ENCODE measurements at regions not wholly inside any gene's neighbourhood (a gene's known extent, or its start where the extent isn't known, plus 50 kb on each side); places are given as distances from the start of the nearest gene placed in this dataset.
A peak's percentile ranks its signal among the peaks of the same experiment; 100 is the strongest.
"Not testable (repeated sequence)": the region's sequence is repeated elsewhere in the genome, so short reads cannot be mapped to it uniquely, and the experiment has no call there.

DNA sequence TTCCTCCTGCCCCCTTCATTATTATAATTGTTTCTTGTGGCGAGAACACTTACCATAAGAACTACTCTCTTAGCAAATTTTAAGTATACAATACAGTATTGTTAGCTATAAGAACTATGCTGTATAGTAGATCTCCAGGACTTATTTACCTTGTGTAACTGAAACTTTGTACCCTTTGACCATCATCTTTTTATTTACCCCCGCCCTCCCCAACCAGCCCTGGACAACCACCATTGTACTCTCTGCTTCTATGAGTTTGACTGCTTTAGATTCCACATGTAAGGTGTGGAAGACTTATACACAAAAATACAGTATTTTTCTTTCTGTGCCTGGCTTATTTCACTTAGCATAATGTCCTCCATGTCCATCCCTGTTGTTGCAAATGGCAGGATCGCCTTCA lies 161.1 kb downstream of the PHF8 start:
- intact Hi-C loops (cut with DNase I), result no loop called here
- no peak for DNase-seq
- ATAC-seq, result no peak

DNA sequence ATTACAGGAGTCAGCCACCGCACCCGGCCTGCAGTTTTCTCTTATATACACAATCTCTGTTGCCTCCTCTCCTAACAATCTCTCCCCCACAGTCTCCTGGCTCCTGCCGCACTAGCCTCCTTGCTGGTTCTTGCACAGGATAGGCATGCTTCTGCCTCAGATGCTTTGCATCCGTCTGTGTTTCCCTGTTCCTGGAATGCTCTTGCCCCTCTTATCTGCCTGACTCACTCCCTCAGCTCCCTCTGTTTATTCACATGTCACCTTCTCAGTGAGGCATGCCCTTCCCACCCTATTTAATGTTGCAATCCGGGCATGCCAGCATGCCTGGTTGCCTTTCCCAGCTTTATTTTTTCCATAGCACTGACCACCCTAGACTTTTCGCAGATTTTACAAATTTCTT lies 161.9 kb downstream of the PHF8 start:
- DNase-seq, result no peak
- ATAC-seq, result peak in 1 of 2 donors; percentile 92
- intact Hi-C loops (cut with DNase I), result no loop called here

DNA sequence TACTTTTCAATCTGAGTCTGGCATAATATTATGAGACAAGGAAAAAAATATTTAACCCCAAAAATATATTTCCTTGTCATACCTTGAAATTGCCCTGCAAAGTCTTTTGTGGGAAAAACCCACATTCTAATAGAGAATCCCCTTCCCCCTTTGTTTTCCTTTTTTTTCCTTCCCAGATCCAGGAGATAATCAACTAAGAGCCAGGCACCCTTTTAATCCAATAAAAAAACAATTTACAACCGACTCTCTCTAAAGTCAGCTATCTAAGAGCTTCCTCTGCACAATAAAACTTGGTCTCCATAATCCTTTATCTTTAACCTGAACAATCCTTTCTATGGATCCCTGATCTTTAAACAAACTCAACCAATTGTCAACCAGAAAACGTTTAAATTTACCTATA lies 163.5 kb downstream of the PHF8 start:
- intact Hi-C loops (cut with DNase I); DNase-seq; ATAC-seq: not testable (repeated sequence)

DNA sequence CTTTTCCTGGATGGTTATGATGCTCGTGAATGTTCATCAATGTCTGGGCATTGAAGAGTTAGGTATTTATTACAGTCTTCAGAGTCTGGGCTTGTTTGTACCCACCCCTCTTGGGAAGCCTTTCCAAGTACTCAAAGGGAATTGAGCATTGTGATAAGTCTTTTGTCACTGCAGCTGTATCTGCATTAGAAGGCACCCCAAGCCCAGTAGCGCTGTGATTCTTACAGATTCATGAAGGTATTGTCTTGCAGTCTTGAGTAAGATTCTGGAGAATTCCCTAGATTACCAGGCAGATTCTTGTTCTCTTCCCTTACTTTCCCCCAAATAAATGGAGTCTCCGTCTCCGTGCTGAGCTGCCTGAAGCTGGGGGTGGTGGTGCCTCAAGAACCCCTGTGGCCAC lies 173.4 kb upstream of the HUWE1 start:
- ATAC-seq (no peak), DNase-seq (no peak)
- intact Hi-C loops (cut with DNase I), result no loop called here

DNA sequence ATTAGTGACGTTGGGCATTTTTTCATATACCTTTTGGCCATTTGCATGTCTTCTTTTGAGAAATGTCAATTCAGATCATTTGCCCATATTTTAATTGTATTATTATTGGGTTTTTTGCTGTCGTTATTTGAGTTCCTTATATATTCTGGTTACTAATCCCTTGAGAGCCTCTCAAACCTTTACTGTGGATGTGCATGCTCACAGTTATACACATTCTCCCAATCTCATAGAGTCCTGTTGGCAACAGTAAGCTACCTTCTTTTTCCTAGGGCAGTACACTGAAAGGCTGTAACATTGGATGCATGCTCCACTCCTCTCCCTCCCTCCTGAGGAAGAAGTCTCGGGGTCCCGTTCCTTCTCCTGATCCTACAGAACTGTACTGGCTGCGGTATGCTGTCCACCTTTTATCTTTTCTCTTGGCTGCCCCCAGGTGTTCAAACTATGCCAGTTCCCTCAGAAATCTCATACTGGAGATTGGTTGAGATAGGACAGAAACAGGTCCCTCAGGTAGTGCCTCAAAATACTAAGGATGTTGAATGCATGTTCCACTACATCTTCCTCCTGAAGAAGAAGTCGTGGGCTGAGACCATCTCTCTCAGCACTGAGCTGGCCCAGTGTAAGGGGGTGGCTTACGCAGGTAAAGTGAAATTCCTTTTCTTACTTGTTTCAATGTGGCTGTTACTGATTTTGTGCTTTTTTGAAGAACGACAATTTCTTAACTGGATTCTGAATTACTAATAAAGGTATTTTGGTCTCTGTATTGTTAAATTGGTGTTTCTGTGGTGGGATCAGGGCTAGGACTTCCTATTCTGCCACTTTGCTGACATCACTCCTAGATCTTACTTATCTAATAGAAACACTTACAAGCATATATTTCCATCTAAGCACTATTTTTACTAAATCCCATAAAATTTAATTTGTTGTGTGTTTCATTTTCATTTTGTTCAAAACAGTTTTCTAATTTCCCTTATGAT lies 145.4 kb upstream of the HUWE1 start:
- peak in 1 of 2 donors; percentile 32 for ATAC-seq
- intact Hi-C loops (cut with DNase I), result no loop called here

DNA sequence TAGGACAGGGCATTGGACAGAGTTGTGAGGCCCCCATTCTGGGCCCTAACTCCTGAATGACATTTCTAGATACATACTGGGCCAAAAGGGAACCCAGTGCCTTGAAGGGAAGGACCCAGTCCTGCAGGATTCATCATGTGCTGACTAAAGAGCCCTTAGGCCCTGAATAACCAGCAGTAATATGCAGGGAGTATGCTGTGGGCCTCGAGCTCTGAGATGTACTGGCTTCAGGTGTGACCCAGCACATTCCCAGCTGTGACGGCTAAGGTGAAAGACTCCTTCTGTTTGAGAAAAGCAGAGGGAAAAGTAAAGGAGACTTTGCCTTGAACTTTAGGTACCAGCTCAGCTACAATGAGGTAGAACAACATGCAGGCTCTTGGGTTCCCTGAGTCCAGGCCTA lies 138.2 kb upstream of the HUWE1 start:
- intact Hi-C loops (cut with DNase I), result no loop called here
- DNase-seq, result no peak
- ATAC-seq, result no peak

More for the DNA sequence above, 145.4 kb upstream of the HUWE1 start:
- DNase-seq, result no peak

DNA sequence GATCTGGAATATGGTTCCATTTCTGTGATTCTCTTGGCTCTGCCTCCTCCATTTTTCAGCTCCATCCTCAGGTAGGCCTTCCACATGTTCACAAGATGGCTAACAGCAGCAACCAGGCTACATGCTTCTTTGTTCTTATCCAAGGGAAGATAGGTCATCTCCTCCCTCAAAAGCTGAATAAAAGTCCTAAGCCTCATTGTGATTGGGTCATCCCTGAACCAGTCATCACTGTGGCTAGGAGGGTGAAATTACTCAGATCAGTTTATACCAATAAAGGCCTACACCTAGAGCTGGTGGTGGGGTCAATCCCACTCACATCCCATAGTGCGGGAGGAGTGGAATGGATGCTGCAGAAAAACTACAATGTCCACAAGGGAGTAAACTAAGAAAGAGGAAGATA lies 131.6 kb upstream of the HUWE1 start:
- DNase-seq; ATAC-seq; intact Hi-C loops (cut with DNase I): not testable (repeated sequence)

DNA sequence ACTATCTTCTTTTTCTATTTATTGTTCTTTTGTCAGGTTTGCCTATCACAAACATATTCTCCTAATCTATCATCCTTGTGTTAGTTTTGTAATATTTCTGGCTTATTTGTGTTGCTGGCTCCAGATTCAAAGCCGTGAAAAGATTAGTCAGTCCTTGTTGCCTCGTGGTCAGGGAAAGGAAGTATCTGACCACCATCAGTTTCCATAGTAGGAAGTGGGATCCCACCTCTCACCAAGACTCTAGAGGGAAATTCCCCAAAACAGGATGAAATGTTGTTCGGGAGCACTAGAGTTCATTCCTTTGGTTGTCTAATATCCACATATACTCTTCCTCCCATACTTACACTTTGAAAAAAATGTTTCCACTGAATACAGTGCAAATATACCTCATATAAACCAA lies 131.0 kb upstream of the HUWE1 start:
- no peak for ATAC-seq
- intact Hi-C loops (cut with DNase I), result no loop called here
- DNase-seq, result no peak

DNA sequence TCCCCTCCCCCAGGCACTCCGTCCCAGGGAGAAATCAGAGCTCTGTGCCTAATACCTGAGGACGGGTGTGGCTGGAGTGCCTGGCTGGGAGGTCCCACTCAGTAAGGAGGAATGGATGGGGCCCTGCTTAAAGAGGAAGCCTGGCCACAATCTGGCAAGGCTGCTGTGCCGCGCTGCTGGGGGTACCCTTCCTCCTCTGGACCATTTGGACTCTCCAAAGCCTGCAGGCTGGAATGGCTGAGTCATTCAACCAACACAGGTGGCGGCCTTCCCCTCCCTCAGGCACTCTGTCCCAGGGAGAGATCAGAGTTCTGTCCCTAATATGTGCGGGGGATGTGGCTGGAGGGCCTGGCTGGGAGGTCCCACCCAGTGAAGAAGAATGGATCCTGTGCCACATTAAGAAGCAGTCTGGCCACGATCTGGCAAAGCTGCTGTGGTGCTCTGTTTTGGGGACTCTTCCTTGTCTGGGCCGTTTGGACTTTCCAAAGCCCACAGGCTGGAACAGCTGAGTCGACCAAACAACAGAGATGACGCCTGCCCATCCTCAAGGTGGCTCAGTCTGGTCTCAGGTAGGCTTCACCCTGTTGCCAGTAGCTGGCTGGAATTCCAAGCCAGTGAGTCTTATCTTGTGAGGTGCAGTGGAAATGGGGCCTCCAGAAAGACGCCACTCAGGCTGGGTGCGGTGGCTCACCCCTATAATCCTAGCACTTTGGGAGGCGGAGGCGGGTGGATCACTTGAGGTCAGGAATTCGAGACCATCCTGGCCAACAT lies 127.3 kb upstream of the HUWE1 start:
- ATAC-seq, result no peak
- intact Hi-C loops (cut with DNase I), result no loop called here
- no peak for DNase-seq

DNA sequence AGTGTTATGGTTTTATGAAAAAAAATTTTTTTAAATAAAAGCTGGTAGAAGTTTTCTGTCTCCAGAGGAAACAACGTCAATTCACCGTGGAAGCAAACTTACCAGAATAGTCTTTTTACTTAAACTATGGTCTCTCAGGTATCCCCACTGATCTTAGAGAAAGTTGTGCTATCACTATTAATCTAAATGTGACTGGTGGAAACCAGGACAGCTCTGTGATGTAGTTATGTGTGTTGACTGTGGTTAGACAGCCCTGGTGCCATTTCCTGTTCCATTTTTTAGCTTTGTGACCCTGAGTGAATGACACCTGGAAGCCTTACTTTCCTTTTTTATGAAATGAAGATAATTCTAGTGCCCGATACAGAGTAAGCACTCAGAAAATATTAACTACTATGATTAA lies 111.8 kb upstream of the HUWE1 start:
- no peak for ATAC-seq
- intact Hi-C loops (cut with DNase I), result no loop called here
- no peak for DNase-seq

DNA sequence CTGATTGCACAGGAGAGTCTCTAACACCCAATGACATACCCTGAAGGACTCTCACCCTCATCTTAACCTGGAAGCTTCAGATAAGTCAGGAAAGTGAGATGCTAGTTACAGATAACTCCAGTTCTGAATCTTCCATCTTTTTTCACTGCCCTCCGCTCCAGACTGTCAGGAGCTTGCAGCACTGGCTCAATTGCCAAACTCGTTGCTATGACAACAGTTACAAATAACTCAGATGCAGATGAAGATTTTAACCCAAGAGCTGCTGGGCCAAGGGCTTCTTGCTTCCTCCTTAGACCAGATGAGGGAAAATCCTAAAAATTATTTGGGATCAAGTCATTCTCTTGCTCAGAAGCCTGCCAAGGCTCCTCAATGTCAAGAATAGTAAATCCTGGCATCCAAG lies 109.1 kb upstream of the HUWE1 start:
- no peak for ATAC-seq
- no peak for DNase-seq
- intact Hi-C loops (cut with DNase I), result no loop called here

DNA sequence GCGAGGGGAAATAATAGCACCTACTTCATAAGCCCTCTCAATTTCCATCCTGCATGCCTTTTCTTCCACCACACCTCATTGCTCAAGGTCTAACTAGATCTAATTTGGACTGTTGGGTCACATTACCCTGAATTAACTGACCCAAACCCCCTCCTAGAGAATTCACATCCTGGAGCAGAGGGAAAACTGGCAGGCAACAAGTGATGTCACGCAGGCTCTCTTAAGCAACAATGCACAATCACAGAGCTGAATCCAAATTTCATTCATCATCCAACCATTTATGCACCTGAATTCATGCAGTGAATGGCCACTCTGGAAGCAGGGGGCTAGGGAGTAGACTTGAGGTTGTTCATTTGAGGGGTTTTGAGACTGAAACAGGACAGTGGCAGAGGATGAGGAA lies 107.7 kb upstream of the HUWE1 start:
- ATAC-seq, result no peak

DNA sequence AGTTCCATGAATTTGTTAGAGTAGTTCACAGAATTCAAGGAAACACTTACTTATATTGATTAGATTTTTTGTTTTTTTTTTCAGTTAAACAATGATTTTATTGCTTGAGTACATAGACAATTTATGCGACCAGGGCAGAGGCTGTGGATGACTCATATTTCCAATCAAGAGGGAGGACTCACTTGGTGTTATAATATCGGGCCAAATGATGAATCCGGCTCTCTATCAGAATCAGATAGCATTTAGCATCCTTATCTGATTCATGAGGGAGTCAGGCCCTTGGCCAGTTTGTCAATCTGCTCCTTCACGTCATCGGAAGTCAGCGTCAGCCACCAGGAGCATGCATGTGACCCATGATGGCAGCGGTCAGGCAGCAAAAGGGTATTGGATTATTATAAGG lies 82.3 kb upstream of the HUWE1 start:
- intact Hi-C loops (cut with DNase I), result no loop called here
- ATAC-seq (no peak), DNase-seq (no peak)

More for the DNA sequence above, 107.7 kb upstream of the HUWE1 start:
- no peak for DNase-seq
- intact Hi-C loops (cut with DNase I), result no loop called here

DNA sequence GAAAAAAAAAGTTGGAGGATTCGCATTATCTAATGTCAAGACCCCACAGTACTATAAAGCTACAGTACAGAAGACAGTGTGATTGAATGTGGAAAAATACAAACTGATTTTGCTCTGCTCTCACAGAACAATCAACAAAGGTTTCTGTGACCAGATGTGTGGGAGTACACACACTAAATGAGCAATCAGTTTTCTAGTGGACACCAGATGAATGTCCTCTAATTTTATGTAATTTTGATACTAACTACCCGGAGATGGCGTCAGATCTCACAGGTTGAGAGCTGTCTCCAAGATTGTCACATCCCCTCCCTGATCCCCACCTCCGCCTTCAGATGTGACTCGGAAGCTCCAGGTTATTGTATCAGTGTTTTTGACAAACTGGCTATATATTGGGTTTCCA lies 81.9 kb upstream of the HUWE1 start:
- ATAC-seq (no peak), DNase-seq (no peak)
- intact Hi-C loops (cut with DNase I), result no loop called here

DNA sequence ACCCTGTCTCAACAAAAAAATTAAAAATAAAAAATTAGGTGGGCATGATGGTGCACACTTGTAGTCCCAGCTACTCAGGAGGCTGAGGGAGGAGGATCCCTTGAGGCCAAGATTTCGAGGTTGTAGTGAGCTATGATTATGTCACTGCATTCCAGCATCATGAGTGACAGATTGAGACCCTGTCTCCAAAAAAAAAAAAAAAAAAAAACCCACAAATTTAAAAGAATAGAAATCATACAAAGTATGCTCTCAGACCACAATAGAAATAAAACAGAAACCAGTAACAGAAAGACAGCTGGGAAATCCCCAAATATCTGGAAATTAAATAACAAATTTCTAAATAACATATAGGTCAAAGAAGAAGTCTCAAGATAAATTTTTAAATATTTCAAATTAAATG lies 81.0 kb upstream of the HUWE1 start:
- intact Hi-C loops (cut with DNase I), result no loop called here
- ATAC-seq, result no peak
- DNase-seq, result no peak

DNA sequence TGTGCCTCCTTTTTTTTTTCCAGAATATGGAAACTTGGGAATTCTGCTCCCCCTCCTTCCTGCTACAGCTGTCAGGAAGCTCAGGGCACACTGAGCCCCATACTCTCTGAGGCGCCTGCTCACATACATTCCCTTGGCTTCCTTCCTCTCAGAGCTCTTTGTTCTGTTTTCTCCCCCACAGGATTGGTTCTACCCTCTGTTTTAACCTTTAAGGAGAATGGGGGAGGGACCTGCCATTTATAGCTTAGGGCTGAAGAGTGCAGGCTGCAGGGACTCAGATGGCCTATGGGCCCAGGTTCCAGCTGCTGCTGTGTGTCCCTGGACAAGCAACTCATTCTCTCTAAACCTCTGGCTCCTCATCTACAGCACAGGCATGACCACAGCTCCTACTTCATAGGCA lies 70.7 kb upstream of the HUWE1 start:
- DNase-seq; ATAC-seq; intact Hi-C loops (cut with DNase I): not testable (repeated sequence)

DNA sequence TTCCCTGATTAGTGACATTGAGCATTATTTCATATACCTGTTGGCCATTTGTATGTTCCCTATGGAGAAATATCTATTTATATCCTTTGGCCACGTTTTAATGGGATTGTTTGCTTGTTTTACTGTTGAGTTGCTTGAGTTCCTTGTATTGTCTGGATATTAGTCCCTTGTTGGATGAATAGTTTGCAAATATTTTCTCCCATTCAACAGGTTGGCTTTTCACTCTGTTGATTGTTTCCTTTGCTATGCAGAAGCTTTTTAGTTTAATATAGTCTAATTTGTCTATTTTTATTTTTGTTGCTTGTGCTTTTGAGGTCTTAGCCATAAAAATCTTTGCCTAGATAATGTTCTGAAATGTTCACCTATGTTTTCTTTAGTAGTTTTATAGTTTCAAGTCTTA lies 60.2 kb upstream of the HUWE1 start:
- intact Hi-C loops (cut with DNase I), result no loop called here
- no peak for ATAC-seq
- no peak for DNase-seq

DNA sequence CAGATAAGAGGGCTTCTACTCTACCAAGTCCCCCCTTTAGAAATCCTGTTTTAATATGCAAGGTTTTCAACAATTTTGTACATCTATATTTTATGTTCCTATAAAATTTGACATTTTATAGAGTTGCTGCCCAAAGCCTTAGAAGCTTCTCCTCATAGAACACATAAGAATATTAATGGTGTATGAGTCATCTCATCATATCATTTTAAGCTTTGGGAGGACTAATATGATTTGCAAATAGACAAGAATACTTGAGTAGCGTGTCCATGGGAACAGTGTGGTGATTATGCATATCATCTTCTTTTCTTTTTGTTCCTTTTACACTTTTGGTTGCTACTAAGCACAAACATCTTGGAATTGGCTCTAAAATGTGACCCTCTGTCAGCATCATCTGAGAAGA lies 56.7 kb upstream of the HUWE1 start:
- ATAC-seq (no peak), DNase-seq (no peak)
- intact Hi-C loops (cut with DNase I), result no loop called here

DNA sequence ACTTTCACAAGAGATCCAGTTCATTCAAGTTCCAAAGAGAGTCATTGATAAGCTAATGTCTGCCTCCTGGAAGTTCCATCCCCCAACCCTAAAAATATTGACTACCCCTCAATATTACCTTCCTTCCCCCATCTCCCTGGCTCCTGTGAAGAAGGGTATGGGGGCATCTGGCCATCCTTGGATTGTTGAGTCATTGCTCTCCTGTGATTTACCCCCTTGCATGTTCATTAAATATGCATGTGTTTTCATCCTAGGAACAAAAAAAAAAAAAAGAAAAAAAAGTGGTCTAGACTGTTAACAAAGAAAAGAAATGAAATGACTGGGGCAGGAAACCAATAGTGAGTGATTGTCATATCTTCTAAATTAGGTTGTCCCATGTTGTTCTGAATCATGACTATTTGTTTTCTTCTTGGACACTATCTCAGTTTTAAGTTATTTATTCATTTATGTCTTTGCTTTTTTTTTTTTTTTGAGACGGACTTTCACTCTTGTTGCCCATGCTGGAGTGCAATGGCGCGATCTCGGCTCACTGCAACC lies 51.9 kb upstream of the HUWE1 start:
- intact Hi-C loops (cut with DNase I), result loop anchor here in 1 of 2 donors (10.0 kb wide), 1 partner anchor 64 kb away; no protein-coding TSS in a partner anchor
- DNase-seq (no peak), ATAC-seq (no peak)

All from left cardiac atrium (tissue), 4 donors.